ENCODE measurements at regions not wholly inside any gene's neighbourhood (a gene's known extent, or its start where the extent isn't known, plus 50 kb on each side); places are given as distances from the start of the nearest gene placed in this dataset.

- no peaks in the 10 kb centered on the region for H3K79me2 ChIP-seq (ENCODE audit: low read length)
- H3F3A ChIP-seq (ENCODE audit: insufficient read depth, low read length): no peaks in the 10 kb centered on the region
- H3K9me2 ChIP-seq (replicated peaks; ENCODE audit: insufficient read depth, low read length): no peaks in the 10 kb centered on the region
- H3K4me3 ChIP-seq (ENCODE audit: low read length): no peak overlapping the region
- no peaks in the 10 kb centered on the region for H3K4me1 ChIP-seq (ENCODE audit: low read length)
- H3K9ac ChIP-seq (ENCODE audit: low read length): no peak overlapping the region
- no peak overlapping the region for H3K27ac ChIP-seq (ENCODE audit: low read length)
- no peaks in the 10 kb centered on the region for H4K20me1 ChIP-seq (ENCODE audit: insufficient read depth, low read length)
- no peaks in the 10 kb centered on the region for H3K9me3 ChIP-seq (replicated peaks; ENCODE audit: insufficient read depth, low read length)
- H3K36me3 ChIP-seq (replicated peaks; ENCODE audit: insufficient read depth, low read length): no peaks in the 10 kb centered on the region
- DNase-seq: no peak
- no peaks in the 10 kb centered on the region for H3K27me3 ChIP-seq (replicated peaks; ENCODE audit: insufficient read depth, low read length)
- no peak overlapping the region for H2AFZ ChIP-seq (ENCODE audit: low read length)
- TF ChIP-seq EZH2 (optimal IDR thresholded peaks at IDR 0.05; ENCODE audit: low read depth, low read length): no peak
- no peak for TF ChIP-seq CTCF (IDR thresholded peaks at IDR 0.05; ENCODE audit: low read length)
- TF ChIP-seq EZH2phosphoT487 (IDR thresholded peaks at IDR 0.05; ENCODE audit: low read length): no peak
- no peak overlapping the region for H3K4me2 ChIP-seq (ENCODE audit: low read depth, low read length)
Measured at GRCh38 chr6:22112461-22112860, 184.4 kb downstream of the PRL start.

GRCh38 chr6:22113026-22113766 is 183.6 kb downstream of the PRL start:
- H3K36me3 ChIP-seq (replicated peaks; ENCODE audit: insufficient read depth, low read length): no peaks in the 10 kb centered on the region
- H3F3A ChIP-seq (ENCODE audit: insufficient read depth, low read length): no peaks in the 10 kb centered on the region
- TF ChIP-seq CTCF (IDR thresholded peaks at IDR 0.05; ENCODE audit: low read length) (no peak), EZH2phosphoT487 (IDR thresholded peaks at IDR 0.05; ENCODE audit: low read length) (no peak)
- H2AFZ ChIP-seq (ENCODE audit: low read length): no peak overlapping the region
- H3K27ac ChIP-seq (ENCODE audit: low read length): no peak overlapping the region
- H3K9ac ChIP-seq (ENCODE audit: low read length): no peak overlapping the region
- no peak for DNase-seq
- H3K4me2 ChIP-seq (ENCODE audit: low read depth, low read length): no peak overlapping the region
- no peaks in the 10 kb centered on the region for H3K9me3 ChIP-seq (replicated peaks; ENCODE audit: insufficient read depth, low read length)
- H3K9me2 ChIP-seq (replicated peaks; ENCODE audit: insufficient read depth, low read length): no peaks in the 10 kb centered on the region
- H3K4me3 ChIP-seq (ENCODE audit: low read length): no peak overlapping the region
- H3K4me1 ChIP-seq (ENCODE audit: low read length): no peaks in the 10 kb centered on the region
- no peaks in the 10 kb centered on the region for H3K79me2 ChIP-seq (ENCODE audit: low read length)
- no peaks in the 10 kb centered on the region for H3K27me3 ChIP-seq (replicated peaks; ENCODE audit: insufficient read depth, low read length)
- no peaks in the 10 kb centered on the region for H4K20me1 ChIP-seq (ENCODE audit: insufficient read depth, low read length)

GRCh38 chr6:22115559-22115958 is 181.3 kb downstream of the PRL start:
- Histone ChIP-seq H3K27ac (ENCODE audit: low read length) (no peak overlapping the region), H3K79me2 (ENCODE audit: low read length) (no peaks in the 10 kb centered on the region), H3K4me1 (ENCODE audit: low read length) (no peaks in the 10 kb centered on the region), H3K9ac (ENCODE audit: low read length) (no peak overlapping the region), H3F3A (ENCODE audit: insufficient read depth, low read length) (no peaks in the 10 kb centered on the region), H3K4me2 (ENCODE audit: low read depth, low read length) (no peak overlapping the region), H3K4me3 (ENCODE audit: low read length) (no peak overlapping the region), H2AFZ (ENCODE audit: low read length) (no peak overlapping the region), H3K9me3 (replicated peaks; ENCODE audit: insufficient read depth, low read length) (no peaks in the 10 kb centered on the region), H3K36me3 (replicated peaks; ENCODE audit: insufficient read depth, low read length) (no peaks in the 10 kb centered on the region), H3K9me2 (replicated peaks; ENCODE audit: insufficient read depth, low read length) (no peaks in the 10 kb centered on the region), H4K20me1 (ENCODE audit: insufficient read depth, low read length) (no peaks in the 10 kb centered on the region), H3K27me3 (replicated peaks; ENCODE audit: insufficient read depth, low read length) (no peaks in the 10 kb centered on the region)
- TF ChIP-seq CTCF (IDR thresholded peaks at IDR 0.05; ENCODE audit: low read length) (no peak), EZH2 (optimal IDR thresholded peaks at IDR 0.05; ENCODE audit: low read depth, low read length) (no peak), EZH2phosphoT487 (IDR thresholded peaks at IDR 0.05; ENCODE audit: low read length) (no peak)
- no peak for DNase-seq

Data from MM.1S (cell line).